Fibroblast of peridontal ligament (primary cell): ENCODE measurements at regions not wholly inside any gene's neighbourhood (a gene's known extent, or its start where the extent isn't known, plus 50 kb on each side); places are given as distances from the start of the nearest gene placed in this dataset.

ENCODE experiments used
- DNase-seq: peaks from one replicate; pipeline ENCODE4 v3.0.0-alpha.2; 2010; ENCODE audit errors: extremely low read depth

- no peak for DNase-seq
Measured at GRCh38 chr9:96183751-96184150, 118.2 kb downstream of the HSD17B3 start.

GRCh38 chr9:96178153-96178552 is 123.8 kb downstream of the HSD17B3 start:
- no peak for DNase-seq

- no peak for DNase-seq
Measured at GRCh38 chr9:96177719-96178028, 124.3 kb downstream of the HSD17B3 start.

GRCh38 chr9:96177005-96177718 is 124.8 kb downstream of the HSD17B3 start:
- peak; percentile 3 for DNase-seq

GRCh38 chr9:96175796-96176195 is 126.2 kb downstream of the HSD17B3 start:
- no peak for DNase-seq

GRCh38 chr9:96175001-96175400 is 127.0 kb downstream of the HSD17B3 start:
- DNase-seq, result no peak

GRCh38 chr9:96174371-96174770 is 127.6 kb downstream of the HSD17B3 start:
- DNase-seq, result no peak

GRCh38 chr9:96173640-96174039 is 128.3 kb downstream of the HSD17B3 start:
- DNase-seq, result no peak

- no peak for DNase-seq
Measured at GRCh38 chr9:96172797-96173196, 129.2 kb downstream of the HSD17B3 start.

GRCh38 chr9:96171728-96172127 is 130.2 kb downstream of the HSD17B3 start:
- DNase-seq, result no peak

- no peak for DNase-seq
Measured at GRCh38 chr9:96169901-96170300, 132.1 kb downstream of the HSD17B3 start.

GRCh38 chr9:96169484-96169883 is 132.5 kb downstream of the HSD17B3 start:
- no peak for DNase-seq

GRCh38 chr9:96168882-96169281 is 133.1 kb downstream of the HSD17B3 start:
- no peak for DNase-seq

- no peak for DNase-seq
Measured at GRCh38 chr9:96167011-96167410, 135.0 kb downstream of the HSD17B3 start.

- DNase-seq, result no peak
Measured at GRCh38 chr9:96164268-96164683, 137.7 kb downstream of the HSD17B3 start.

GRCh38 chr9:96163712-96164111 is 138.3 kb downstream of the HSD17B3 start:
- no peak for DNase-seq

GRCh38 chr9:96163161-96163560 is 138.8 kb downstream of the HSD17B3 start:
- DNase-seq, result no peak

- no peak for DNase-seq
Measured at GRCh38 chr9:96161819-96162218, 140.2 kb downstream of the HSD17B3 start.

GRCh38 chr9:96160866-96161265 is 141.1 kb downstream of the HSD17B3 start:
- DNase-seq, result no peak

- DNase-seq, result no peak
Measured at GRCh38 chr9:96160168-96160567, 141.8 kb downstream of the HSD17B3 start.

GRCh38 chr9:96159596-96159995 is 142.4 kb downstream of the HSD17B3 start:
- DNase-seq, result no peak

- no peak for DNase-seq
Measured at GRCh38 chr9:96158909-96159575, 142.9 kb downstream of the HSD17B3 start.

- no peak for DNase-seq
Measured at GRCh38 chr9:96158147-96158546, 143.8 kb downstream of the HSD17B3 start.

- no peak for DNase-seq
Measured at GRCh38 chr9:96157675-96158074, 144.3 kb downstream of the HSD17B3 start.
